Activated B cell treated with CpG ODN at 0.5 μM for 24 hours (primary cell): ENCODE measurements at regions not wholly inside any gene's neighbourhood (a gene's known extent, or its start where the extent isn't known, plus 50 kb on each side); places are given as distances from the start of the nearest gene placed in this dataset.

Experiments
- ATAC-seq: fragments of 200-7000 bp; cut with Tn5 transposase; one replicate; pipeline ENCODE4 v1.10.0; 2021; ENCODE audit warnings: low read depth, mild to moderate bottlenecking, moderate library complexity
- CTCF ChIA-PET: fragments of 350-600 bp; sonication (Branson Sonifier 250); formaldehyde crosslinking; loops from one replicate; lab custom pipeline; 2021; ENCODE audit warnings: antibody characterized with exemption; lab: Charles Lee
- POLR2A ChIA-PET: fragments of 350-600 bp; sonication (Branson Sonifier 250); formaldehyde crosslinking; loops from one replicate; lab custom pipeline; 2021; ENCODE audit warnings: antibody characterized with exemption; lab: Charles Lee
- DNase-seq: peaks from one replicate; pipeline ENCODE4 v3.0.0; 2022
- H3K27ac Mint-ChIP-seq: one replicate; pipeline ENCODE4 v1.8.0; 2020; ENCODE audit warnings: mixed read lengths
- H3K27me3 Mint-ChIP-seq: one replicate; pipeline ENCODE4 v1.8.0; 2021; ENCODE audit warnings: mixed read lengths
- H3K36me3 Mint-ChIP-seq: one replicate; pipeline ENCODE4 v1.8.0; 2021; ENCODE audit warnings: low read depth, mixed read lengths
- H3K4me1 Mint-ChIP-seq: one replicate; pipeline ENCODE4 v1.8.0; 2021; ENCODE audit warnings: mixed read lengths
- H3K4me3 Mint-ChIP-seq: one replicate; pipeline ENCODE4 v1.8.0; 2020; ENCODE audit warnings: mild to moderate bottlenecking, mixed read lengths
- H3K9me3 Mint-ChIP-seq: one replicate; pipeline ENCODE4 v1.8.0; 2020; ENCODE audit warnings: mixed read lengths
- intact Hi-C: fragments of 100-400 bp; cut with micrococcal nuclease; formaldehyde crosslinking; loops from one replicate; pipeline ENCODE4 v1.15.1; 2024
- TF ChIP-seq, protein P1 (sequence below): fragments of 200-600 bp; IDR thresholded peaks from one replicate; pipeline ENCODE4 v1.8.0; 2022; ENCODE audit warnings: antibody characterized with exemption, mild to moderate bottlenecking

DNA sequence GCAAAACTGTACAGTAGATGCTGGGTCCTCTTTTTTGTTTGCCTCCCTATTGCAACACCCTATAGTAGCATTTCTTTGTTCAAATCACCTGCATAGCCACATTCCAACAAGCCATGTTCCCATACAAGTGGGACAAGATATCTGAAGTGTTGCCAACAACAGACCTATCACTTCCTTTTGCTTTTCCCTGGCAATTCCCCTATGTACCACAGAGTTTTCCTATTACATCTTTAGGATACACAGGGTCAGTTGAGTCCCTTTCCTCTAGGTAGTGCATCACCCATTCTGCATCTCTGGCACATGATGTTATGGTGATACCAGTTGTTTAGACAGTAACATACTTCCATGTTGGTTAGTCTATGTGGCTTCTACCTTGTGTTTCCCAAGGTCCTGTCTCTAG, 125.1 kb upstream of the FBXL7 start:
- TF ChIP-seq, protein P1, sequence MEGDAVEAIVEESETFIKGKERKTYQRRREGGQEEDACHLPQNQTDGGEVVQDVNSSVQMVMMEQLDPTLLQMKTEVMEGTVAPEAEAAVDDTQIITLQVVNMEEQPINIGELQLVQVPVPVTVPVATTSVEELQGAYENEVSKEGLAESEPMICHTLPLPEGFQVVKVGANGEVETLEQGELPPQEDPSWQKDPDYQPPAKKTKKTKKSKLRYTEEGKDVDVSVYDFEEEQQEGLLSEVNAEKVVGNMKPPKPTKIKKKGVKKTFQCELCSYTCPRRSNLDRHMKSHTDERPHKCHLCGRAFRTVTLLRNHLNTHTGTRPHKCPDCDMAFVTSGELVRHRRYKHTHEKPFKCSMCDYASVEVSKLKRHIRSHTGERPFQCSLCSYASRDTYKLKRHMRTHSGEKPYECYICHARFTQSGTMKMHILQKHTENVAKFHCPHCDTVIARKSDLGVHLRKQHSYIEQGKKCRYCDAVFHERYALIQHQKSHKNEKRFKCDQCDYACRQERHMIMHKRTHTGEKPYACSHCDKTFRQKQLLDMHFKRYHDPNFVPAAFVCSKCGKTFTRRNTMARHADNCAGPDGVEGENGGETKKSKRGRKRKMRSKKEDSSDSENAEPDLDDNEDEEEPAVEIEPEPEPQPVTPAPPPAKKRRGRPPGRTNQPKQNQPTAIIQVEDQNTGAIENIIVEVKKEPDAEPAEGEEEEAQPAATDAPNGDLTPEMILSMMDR: no peak
- ChIA-PET POLR2A (no interaction called here), CTCF (no interaction called here)
- intact Hi-C loops: no loop called here
- Mint-ChIP-seq H3K36me3 (no peaks in the 10 kb centered on the region), H3K4me1 (no peaks in the 10 kb centered on the region), H3K27ac (no peak overlapping the region), H3K27me3 (no peaks in the 10 kb centered on the region), H3K4me3 (no peak overlapping the region), H3K9me3 (no peaks in the 10 kb centered on the region)
- DNase-seq (no peak), ATAC-seq (no peak)

DNA sequence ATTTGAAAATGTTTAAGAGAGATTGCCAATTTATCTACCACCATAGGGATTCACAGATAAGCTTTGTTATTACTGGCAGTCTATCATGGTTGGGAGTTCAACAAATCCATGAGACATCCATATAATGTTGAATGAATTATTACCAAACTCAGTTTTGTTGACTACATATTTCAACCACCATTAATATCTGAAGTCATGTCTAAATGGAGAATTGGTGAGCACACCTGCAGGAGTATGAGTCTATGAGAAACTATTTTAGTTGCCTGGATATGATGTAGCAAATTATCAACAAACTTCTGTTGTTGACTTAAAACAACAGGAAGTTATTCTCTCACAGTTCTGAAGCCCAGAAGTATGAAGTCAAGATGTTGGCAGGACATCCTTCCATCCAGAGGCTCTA, 126.8 kb upstream of the FBXL7 start:
- H3K27ac Mint-ChIP-seq: no peak overlapping the region
- intact Hi-C loops: no loop called here
- DNase-seq (no peak), ATAC-seq (no peak)
- H3K27me3 Mint-ChIP-seq: no peaks in the 10 kb centered on the region
- no peaks in the 10 kb centered on the region for H3K9me3 Mint-ChIP-seq
- TF ChIP-seq, protein P1: no peak
- H3K4me1 Mint-ChIP-seq: no peaks in the 10 kb centered on the region
- no peaks in the 10 kb centered on the region for H3K36me3 Mint-ChIP-seq
- CTCF ChIA-PET: no interaction called here
- no peak overlapping the region for H3K4me3 Mint-ChIP-seq
- POLR2A ChIA-PET: no interaction called here

DNA sequence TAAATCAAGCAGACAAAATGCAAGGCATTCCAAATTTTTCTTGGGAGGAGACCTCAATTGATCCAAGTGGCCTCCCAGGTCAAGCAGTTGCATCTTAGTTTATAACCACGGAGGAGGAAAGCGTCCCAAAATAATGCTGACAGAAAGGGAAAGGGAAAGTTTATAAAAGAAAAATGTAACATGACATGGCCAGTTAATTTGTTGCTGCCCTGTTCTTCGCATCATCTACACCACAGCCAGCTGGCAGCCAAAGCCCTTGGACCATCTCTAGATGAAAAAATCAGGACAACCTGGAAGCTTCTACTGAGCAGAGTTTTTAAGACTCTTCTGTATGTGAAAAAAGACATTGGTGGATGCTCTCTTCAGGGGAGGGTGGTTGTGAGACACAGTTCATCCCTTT, 128.8 kb upstream of the FBXL7 start:
- H3K27me3 Mint-ChIP-seq: no peaks in the 10 kb centered on the region
- no peaks in the 10 kb centered on the region for H3K9me3 Mint-ChIP-seq
- ATAC-seq (no peak), DNase-seq (no peak)
- H3K4me1 Mint-ChIP-seq: no peaks in the 10 kb centered on the region
- CTCF ChIA-PET: no interaction called here
- TF ChIP-seq, protein P1: no peak
- POLR2A ChIA-PET: no interaction called here
- H3K27ac Mint-ChIP-seq: no peak overlapping the region
- H3K36me3 Mint-ChIP-seq: no peaks in the 10 kb centered on the region
- intact Hi-C loops: no loop called here
- no peak overlapping the region for H3K4me3 Mint-ChIP-seq

DNA sequence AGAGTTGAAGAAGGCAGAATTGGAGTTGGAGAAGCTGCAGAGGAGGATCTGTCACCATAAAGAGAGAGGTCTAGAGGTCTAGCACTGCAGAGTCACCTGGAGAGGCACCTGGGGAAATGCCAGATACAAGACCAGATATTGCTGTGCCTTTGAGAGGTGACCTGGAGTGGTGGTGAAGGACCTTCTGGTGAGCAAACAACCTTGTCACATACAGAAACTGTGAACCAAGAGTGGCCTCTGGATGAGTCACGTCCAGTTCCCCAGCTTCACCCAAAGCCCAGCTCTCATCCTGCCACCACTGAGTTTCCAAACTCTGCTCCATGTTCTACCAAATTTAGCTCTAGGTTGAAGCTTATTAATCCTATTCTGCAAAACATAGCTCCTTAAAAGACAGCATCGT, 131.1 kb upstream of the FBXL7 start:
- TF ChIP-seq, protein P1: no peak
- H3K27me3 Mint-ChIP-seq: no peaks in the 10 kb centered on the region
- ChIA-PET CTCF (no interaction called here), POLR2A (no interaction called here)
- intact Hi-C loops: no loop called here
- H3K9me3 Mint-ChIP-seq: no peaks in the 10 kb centered on the region
- H3K4me3 Mint-ChIP-seq: no peak overlapping the region
- no peak for DNase-seq
- H3K27ac Mint-ChIP-seq: no peak overlapping the region
- no peaks in the 10 kb centered on the region for H3K36me3 Mint-ChIP-seq
- ATAC-seq: no peak
- H3K4me1 Mint-ChIP-seq: no peaks in the 10 kb centered on the region

DNA sequence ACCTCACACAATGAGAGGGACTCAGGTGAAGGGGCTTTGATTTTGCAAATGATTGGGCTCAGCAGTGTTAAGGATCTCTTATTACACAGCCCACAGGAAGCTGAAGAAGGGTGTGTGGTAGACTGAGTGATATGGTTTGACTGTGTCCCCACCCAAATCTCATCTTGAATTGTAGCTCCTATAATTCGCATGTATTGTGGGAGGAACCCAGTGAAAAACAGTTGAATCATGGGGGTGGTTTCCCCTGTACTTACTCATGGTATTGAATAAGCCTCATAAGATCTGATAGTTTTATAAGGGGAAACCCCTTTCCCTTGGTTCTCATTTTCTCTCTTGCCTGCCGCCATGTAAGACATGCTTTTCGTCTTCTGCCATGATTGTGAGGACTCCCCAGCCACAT, 132.5 kb upstream of the FBXL7 start:
- no peak for ATAC-seq
- no peak for DNase-seq
- H3K27ac Mint-ChIP-seq: no peak overlapping the region
- H3K36me3 Mint-ChIP-seq: no peaks in the 10 kb centered on the region
- no peaks in the 10 kb centered on the region for H3K27me3 Mint-ChIP-seq
- intact Hi-C loops: no loop called here
- no peak overlapping the region for H3K4me3 Mint-ChIP-seq
- ChIA-PET POLR2A (no interaction called here), CTCF (no interaction called here)
- no peaks in the 10 kb centered on the region for H3K9me3 Mint-ChIP-seq
- TF ChIP-seq, protein P1: no peak
- no peaks in the 10 kb centered on the region for H3K4me1 Mint-ChIP-seq
